Osteocyte (in vitro differentiated cells): ENCODE measurements at regions not wholly inside any gene's neighbourhood (a gene's known extent, or its start where the extent isn't known, plus 50 kb on each side); places are given as distances from the start of the nearest gene placed in this dataset.

ENCODE experiments used
- DNase-seq: peaks from one replicate; pipeline ENCODE4 v3.0.0; 2021; ENCODE audit warnings: mixed read lengths; ENCODE audit not compliant: unreplicated experiment; ENCODE audit errors: extremely low spot score
- H3K27ac Mint-ChIP-seq: one replicate; pipeline ENCODE4 v1.8.0; 2021; ENCODE audit warnings: mild to moderate bottlenecking, mixed read lengths; ENCODE audit not compliant: unreplicated experiment
- H3K27me3 Mint-ChIP-seq: one replicate; pipeline ENCODE4 v1.8.0; 2021; ENCODE audit warnings: mixed read lengths; ENCODE audit not compliant: unreplicated experiment
- H3K36me3 Mint-ChIP-seq: one replicate; pipeline ENCODE4 v1.8.0; 2021; ENCODE audit warnings: mixed read lengths; ENCODE audit not compliant: unreplicated experiment
- H3K4me1 Mint-ChIP-seq: one replicate; pipeline ENCODE4 v1.8.0; 2021; ENCODE audit warnings: mixed read lengths; ENCODE audit not compliant: unreplicated experiment
- H3K4me3 Mint-ChIP-seq: one replicate; pipeline ENCODE4 v1.8.0; 2021; ENCODE audit warnings: mild to moderate bottlenecking, moderate library complexity, mixed read lengths; ENCODE audit not compliant: unreplicated experiment
- H3K9me3 Mint-ChIP-seq: one replicate; pipeline ENCODE4 v1.8.0; 2021; ENCODE audit warnings: mixed read lengths; ENCODE audit not compliant: unreplicated experiment
- TF ChIP-seq, protein P1 (sequence below): fragments of 200-600 bp; sonication (generic); IDR thresholded peaks from 2 replicates; pipeline ENCODE4 v1.5.0; 2021; ENCODE audit warnings: antibody characterized with exemption, mild to moderate bottlenecking, moderate library complexity

DNA sequence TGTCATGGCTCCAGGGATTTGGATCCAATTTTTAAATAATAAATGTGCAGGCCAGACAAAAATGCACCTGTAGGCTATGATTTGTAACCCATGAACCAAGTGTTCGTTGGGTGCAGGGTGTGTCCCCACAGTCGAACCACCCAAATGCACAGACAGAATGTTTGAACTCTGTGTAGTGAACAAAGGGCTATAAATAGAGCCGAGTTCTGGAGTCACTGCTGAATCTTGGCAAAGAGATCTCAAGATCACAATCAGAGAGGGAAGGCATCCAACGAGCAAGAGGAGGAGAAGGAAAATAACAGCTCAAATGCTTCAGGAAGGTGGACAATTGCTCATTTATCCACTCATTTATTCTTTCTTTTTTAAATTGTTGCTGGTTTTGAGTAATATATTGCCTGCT, 547.9 kb downstream of the FGF9 start:
- Mint-ChIP-seq H3K27ac (no peak overlapping the region), H3K36me3 (no peaks in the 10 kb centered on the region), H3K4me3 (no peak overlapping the region), H3K27me3 (no peaks in the 10 kb centered on the region), H3K9me3 (no peaks in the 10 kb centered on the region), H3K4me1 (no peaks in the 10 kb centered on the region)
- no peak for DNase-seq
- TF ChIP-seq, protein P1, sequence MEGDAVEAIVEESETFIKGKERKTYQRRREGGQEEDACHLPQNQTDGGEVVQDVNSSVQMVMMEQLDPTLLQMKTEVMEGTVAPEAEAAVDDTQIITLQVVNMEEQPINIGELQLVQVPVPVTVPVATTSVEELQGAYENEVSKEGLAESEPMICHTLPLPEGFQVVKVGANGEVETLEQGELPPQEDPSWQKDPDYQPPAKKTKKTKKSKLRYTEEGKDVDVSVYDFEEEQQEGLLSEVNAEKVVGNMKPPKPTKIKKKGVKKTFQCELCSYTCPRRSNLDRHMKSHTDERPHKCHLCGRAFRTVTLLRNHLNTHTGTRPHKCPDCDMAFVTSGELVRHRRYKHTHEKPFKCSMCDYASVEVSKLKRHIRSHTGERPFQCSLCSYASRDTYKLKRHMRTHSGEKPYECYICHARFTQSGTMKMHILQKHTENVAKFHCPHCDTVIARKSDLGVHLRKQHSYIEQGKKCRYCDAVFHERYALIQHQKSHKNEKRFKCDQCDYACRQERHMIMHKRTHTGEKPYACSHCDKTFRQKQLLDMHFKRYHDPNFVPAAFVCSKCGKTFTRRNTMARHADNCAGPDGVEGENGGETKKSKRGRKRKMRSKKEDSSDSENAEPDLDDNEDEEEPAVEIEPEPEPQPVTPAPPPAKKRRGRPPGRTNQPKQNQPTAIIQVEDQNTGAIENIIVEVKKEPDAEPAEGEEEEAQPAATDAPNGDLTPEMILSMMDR, result no peak

DNA sequence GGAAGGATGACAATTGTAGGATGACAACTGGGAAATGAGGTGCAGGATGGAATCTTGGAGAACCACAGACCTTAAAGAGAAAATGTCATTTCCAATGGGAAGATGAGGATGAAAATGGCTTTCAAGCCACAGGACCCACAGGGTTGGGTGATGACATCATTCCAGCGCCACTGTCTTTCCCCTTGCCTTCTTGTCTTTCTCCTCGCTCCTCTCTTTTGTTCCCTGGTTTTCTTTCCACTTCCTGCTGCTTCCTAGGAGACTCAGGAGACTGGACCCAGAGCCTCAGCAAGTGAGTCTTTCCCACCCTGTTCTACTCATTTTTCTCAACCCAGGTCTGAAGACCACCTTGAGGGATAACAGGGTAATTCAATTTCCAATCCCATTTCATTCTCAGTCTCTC, 548.8 kb downstream of the FGF9 start:
- Mint-ChIP-seq H3K27me3 (no peaks in the 10 kb centered on the region), H3K4me1 (no peaks in the 10 kb centered on the region), H3K27ac (no peak overlapping the region), H3K36me3 (no peaks in the 10 kb centered on the region), H3K9me3 (no peaks in the 10 kb centered on the region), H3K4me3 (no peak overlapping the region)
- DNase-seq, result no peak
- TF ChIP-seq, protein P1, result no peak

DNA sequence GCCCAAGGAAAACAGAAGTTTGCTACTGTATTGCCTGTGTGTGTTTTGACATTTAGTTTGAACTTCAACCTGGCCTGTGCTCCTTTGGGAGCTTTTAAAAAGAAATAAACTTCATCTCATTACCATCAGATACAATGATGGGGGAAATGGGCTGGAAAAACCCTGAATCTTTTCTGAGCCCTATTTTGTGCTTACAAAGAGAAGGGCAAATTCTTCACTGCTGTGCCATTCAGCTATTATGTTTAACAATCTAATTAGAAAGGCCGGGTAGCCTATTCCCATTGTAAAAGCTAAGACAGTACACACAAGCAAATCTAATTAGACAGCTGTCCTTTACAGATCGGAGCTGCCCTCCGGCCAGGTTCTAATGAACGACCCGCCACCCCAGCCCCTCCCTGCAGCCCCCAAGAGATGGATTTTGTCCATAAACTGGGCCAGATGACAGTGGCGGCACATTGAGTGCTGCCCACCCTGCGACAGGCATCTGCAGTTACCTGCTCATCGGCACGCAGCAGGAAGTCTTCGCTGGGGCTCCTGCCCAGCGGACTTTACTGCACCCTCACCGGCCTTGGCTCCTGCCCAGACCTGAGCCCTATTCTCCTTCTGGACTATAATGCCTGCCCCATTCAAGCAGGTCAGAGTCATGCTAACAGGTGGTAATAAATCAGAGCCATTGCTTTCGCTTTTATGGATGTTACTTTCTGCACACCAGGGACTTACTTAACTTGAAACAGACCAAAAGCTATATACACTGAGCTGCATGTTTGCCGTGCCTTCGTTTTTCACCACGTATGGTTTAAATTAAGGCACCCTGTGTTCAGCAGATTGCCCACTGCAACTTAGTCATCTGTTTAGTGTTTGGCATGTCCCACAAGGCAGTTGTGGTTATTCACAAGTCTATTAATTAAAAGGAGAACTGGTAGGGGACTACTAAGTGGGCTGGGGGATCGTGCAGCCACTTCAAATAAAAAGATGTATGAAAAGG, 549.6 kb downstream of the FGF9 start:
- no peaks in the 10 kb centered on the region for H3K4me1 Mint-ChIP-seq
- DNase-seq, result no peak
- no peaks in the 10 kb centered on the region for H3K27me3 Mint-ChIP-seq
- no peaks in the 10 kb centered on the region for H3K36me3 Mint-ChIP-seq
- H3K27ac Mint-ChIP-seq, result no peak overlapping the region
- no peak overlapping the region for H3K4me3 Mint-ChIP-seq
- TF ChIP-seq, protein P1, result no peak
- H3K9me3 Mint-ChIP-seq, result no peaks in the 10 kb centered on the region

DNA sequence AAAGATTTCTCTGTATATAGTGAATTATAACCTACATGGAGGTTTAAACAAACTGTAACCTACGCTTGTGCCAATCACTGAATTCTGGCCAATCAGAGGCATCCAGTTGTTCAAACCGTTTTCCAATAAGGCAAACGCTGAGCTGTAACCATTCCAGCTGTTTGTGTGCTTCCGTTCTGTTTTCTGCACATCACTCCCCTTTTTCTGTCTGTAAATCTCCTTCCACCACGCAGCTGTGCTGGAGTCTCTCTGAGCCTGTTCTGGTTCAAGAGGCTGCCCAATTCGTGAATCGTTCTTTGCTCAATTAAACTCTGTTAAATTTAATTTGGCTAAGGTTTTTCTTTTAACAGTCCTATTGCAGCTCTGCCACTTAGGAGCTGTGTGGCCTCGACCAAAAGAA, 552.5 kb downstream of the FGF9 start:
- TF ChIP-seq, protein P1, result no peak
- DNase-seq, result no peak
- Mint-ChIP-seq H3K27ac (no peak overlapping the region), H3K27me3 (no peaks in the 10 kb centered on the region), H3K4me3 (no peak overlapping the region), H3K4me1 (no peaks in the 10 kb centered on the region), H3K9me3 (peaks cover 13% of the 10 kb centered on the region), H3K36me3 (no peaks in the 10 kb centered on the region)

DNA sequence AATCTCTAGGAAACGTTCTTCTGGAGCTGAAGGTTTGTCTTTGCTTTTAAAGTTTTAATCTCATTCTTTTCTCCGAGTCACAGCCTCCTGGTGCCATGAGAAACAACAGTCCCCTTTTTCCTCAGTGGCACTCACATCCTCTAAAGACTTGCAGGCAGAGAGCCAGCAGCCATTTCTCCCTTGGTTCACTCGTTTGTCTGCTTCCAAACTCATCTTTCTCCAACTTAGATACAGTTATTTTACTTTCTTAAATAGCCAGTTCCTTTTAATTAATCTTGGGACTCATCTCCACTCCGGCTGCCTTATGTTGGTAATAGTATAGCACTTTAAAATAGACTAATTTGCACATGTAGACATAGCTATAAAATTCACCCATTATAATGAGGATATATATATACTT, 555.2 kb downstream of the FGF9 start:
- no peak for DNase-seq
- Mint-ChIP-seq H3K27me3 (no peaks in the 10 kb centered on the region), H3K36me3 (no peaks in the 10 kb centered on the region), H3K4me3 (no peak overlapping the region), H3K27ac (no peak overlapping the region), H3K9me3 (peaks cover 17% of the 10 kb centered on the region), H3K4me1 (no peaks in the 10 kb centered on the region)
- TF ChIP-seq, protein P1, result no peak
